COR-L47 (cell line): ENCODE measurements at regions not wholly inside any gene's neighbourhood (a gene's known extent, or its start where the extent isn't known, plus 50 kb on each side); places are given as distances from the start of the nearest gene placed in this dataset.

Experiments
- DNase-seq: peaks from one replicate; lab custom pipeline; 2025; lab: John Stamatoyannopoulos, UW

- no peak for DNase-seq
Observed at GRCh38 chr13:47251771-47252170, 354.9 kb upstream of the HTR2A start.

- DNase-seq: no peak
Observed at GRCh38 chr13:47250146-47250545, 353.3 kb upstream of the HTR2A start.

- DNase-seq: no peak
Observed at GRCh38 chr13:47249266-47249665, 352.4 kb upstream of the HTR2A start.

GRCh38 chr13:47241446-47241845, 344.6 kb upstream of the HTR2A start:
- DNase-seq: no peak

GRCh38 chr13:47239025-47239424, 342.2 kb upstream of the HTR2A start:
- no peak for DNase-seq

GRCh38 chr13:47237571-47237970, 340.7 kb upstream of the HTR2A start:
- no peak for DNase-seq

- DNase-seq: no peak
Observed at GRCh38 chr13:47233734-47234133, 336.9 kb upstream of the HTR2A start.

- DNase-seq: no peak
Observed at GRCh38 chr13:47232516-47232915, 335.7 kb upstream of the HTR2A start.

GRCh38 chr13:47230155-47230554, 333.3 kb upstream of the HTR2A start:
- DNase-seq: no peak

GRCh38 chr13:47226516-47226915, 329.7 kb upstream of the HTR2A start:
- no peak for DNase-seq

GRCh38 chr13:47220453-47221140, 323.7 kb upstream of the HTR2A start:
- DNase-seq: no peak

- DNase-seq: no peak
Observed at GRCh38 chr13:47218611-47219010, 321.8 kb upstream of the HTR2A start.

- no peak for DNase-seq
Observed at GRCh38 chr13:47216176-47216822, 319.4 kb upstream of the HTR2A start.

- no peak for DNase-seq
Observed at GRCh38 chr13:47215736-47216135, 318.9 kb upstream of the HTR2A start.

- DNase-seq: no peak
Observed at GRCh38 chr13:47213047-47213446, 316.2 kb upstream of the HTR2A start.

GRCh38 chr13:47211106-47211505, 314.3 kb upstream of the HTR2A start:
- no peak for DNase-seq

- DNase-seq: no peak
Observed at GRCh38 chr13:47206111-47206510, 309.3 kb upstream of the HTR2A start.

- no peak for DNase-seq
Observed at GRCh38 chr13:47190696-47191305, 293.9 kb upstream of the HTR2A start.

- no peak for DNase-seq
Observed at GRCh38 chr13:47188802-47189201, 291.9 kb upstream of the HTR2A start.

- no peak for DNase-seq
Observed at GRCh38 chr13:47186471-47186870, 289.6 kb upstream of the HTR2A start.

- no peak for DNase-seq
Observed at GRCh38 chr13:47184321-47184720, 287.5 kb upstream of the HTR2A start.

- no peak for DNase-seq
Observed at GRCh38 chr13:47179321-47179720, 282.5 kb upstream of the HTR2A start.
